GM19328 (cell line): ENCODE measurements at regions not wholly inside any gene's neighbourhood (a gene's known extent, or its start where the extent isn't known, plus 50 kb on each side); places are given as distances from the start of the nearest gene placed in this dataset.
"Not testable (repeated sequence)": the region's sequence is repeated elsewhere in the genome, so short reads cannot be mapped to it uniquely, and the experiment has no call there.

Experiments
- ATAC-seq: cut with Tn5 transposase; IDR thresholded peaks from one replicate; pipeline ENCODE4 v1.9.1; 2021; ENCODE audit warnings: mild to moderate bottlenecking, moderate library complexity; ENCODE audit not compliant: unreplicated experiment

GRCh38 chr10:35971397-35971796 is 329.3 kb upstream of the FZD8 start:
- no peak for ATAC-seq

- ATAC-seq, result no peak
These were observed 321.6 kb upstream of the FZD8 start for GRCh38 chr10:35963685-35964084.

- no peak for ATAC-seq
These were observed 319.4 kb upstream of the FZD8 start for GRCh38 chr10:35961501-35961900.

GRCh38 chr10:35959252-35959651 is 317.2 kb upstream of the FZD8 start:
- ATAC-seq, result no peak

- ATAC-seq, result not testable (repeated sequence)
These were observed 316.5 kb upstream of the FZD8 start for GRCh38 chr10:35958609-35959008.

GRCh38 chr10:35950701-35951100 is 308.6 kb upstream of the FZD8 start:
- no peak for ATAC-seq

GRCh38 chr10:35950226-35950625 is 308.1 kb upstream of the FZD8 start:
- ATAC-seq, result no peak

GRCh38 chr10:35949811-35950211 is 307.7 kb upstream of the FZD8 start:
- no peak for ATAC-seq

- ATAC-seq, result no peak
These were observed 304.5 kb upstream of the FZD8 start for GRCh38 chr10:35946556-35946955.

GRCh38 chr10:35942057-35942456 is 300.0 kb upstream of the FZD8 start:
- no peak for ATAC-seq

- ATAC-seq, result no peak
These were observed 298.3 kb upstream of the FZD8 start for GRCh38 chr10:35940141-35941041.

- ATAC-seq, result no peak
These were observed 296.1 kb upstream of the FZD8 start for GRCh38 chr10:35938160-35938559.

GRCh38 chr10:35937546-35937945 is 295.4 kb upstream of the FZD8 start:
- no peak for ATAC-seq

- no peak for ATAC-seq
These were observed 292.5 kb upstream of the FZD8 start for GRCh38 chr10:35934642-35934995.

- ATAC-seq, result no peak
These were observed 292.0 kb upstream of the FZD8 start for GRCh38 chr10:35933940-35934641.

GRCh38 chr10:35933491-35933890 is 291.4 kb upstream of the FZD8 start:
- ATAC-seq, result no peak

GRCh38 chr10:35929962-35930361 is 287.9 kb upstream of the FZD8 start:
- not testable (repeated sequence) for ATAC-seq

- no peak for ATAC-seq
These were observed 286.7 kb upstream of the FZD8 start for GRCh38 chr10:35928748-35929147.

- ATAC-seq, result no peak
These were observed 285.9 kb upstream of the FZD8 start for GRCh38 chr10:35927990-35928488.

- no peak for ATAC-seq
These were observed 285.2 kb upstream of the FZD8 start for GRCh38 chr10:35927341-35927740.

- ATAC-seq, result no peak
These were observed 284.8 kb upstream of the FZD8 start for GRCh38 chr10:35926846-35927245.

- no peak for ATAC-seq
These were observed 283.4 kb upstream of the FZD8 start for GRCh38 chr10:35925493-35925892.
